ENCODE measurements at regions not wholly inside any gene's neighbourhood (a gene's known extent, or its start where the extent isn't known, plus 50 kb on each side); places are given as distances from the start of the nearest gene placed in this dataset.

DNA sequence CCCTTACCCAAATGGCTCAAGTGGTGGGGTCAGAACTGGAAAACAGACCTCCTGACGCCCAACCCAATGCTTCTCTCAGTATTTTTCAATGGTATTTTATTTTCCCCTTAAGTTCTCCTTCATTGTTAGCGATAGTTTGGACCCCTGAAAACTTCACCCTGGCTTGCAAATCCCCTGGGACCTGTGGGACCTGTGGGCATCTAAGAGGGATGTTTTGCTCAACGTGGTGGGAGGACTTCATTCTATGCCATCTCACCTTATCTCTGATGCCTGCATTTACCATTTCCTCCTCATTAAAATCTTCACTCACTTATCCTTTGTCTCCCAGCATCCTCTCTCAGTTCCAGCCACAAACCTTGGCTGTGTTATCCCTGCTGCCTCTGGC lies 59.4 kb upstream of the GZMB start:
- DNase-seq (ENCODE audit: low read depth in 2 of 2) = no peak

DNA sequence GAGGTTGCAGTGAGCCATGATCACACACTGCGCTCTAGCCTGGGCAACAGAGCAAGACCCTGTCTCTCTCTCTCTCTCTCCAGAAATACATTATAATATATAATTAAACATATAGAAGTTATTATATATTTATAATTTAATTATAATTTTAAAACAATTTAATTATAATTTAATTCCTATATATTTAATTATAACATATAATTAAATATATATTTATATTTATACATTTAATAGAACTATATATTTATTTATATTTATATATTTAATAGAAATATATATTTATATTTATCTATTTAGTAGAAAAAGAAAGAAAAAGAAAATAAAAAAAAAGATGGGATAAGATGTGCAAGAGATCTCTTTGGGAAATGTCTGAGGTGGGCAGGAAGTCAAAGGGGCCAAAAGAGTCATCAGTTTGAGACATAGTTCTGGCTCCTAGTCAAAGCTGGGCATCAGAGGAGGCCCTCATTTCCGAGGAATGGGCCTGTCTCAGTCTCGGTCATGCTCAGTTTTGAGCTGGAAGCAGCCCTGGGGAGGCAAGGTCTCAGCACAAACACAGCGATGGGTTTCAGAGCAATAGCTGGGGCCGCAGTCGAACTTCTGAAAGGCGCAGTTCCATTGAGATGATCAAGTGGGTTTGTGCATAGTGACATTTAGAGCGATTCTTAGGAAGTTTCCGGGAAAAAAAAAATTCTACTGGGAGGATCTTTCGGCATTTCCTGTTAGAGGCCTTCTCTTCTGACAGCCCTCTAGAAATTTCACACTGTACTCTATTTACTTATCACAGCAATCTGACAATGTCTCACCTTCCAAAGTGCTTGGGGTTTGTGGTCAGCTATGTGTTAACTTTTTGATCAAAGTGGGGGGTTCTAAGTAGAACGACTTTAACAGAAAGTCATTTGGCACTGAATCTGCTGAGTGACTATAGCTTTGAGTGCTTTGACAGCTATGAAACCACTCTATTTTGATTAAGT lies 58.7 kb upstream of the GZMB start:
- no peak for DNase-seq (ENCODE audit: low read depth in 2 of 2)

DNA sequence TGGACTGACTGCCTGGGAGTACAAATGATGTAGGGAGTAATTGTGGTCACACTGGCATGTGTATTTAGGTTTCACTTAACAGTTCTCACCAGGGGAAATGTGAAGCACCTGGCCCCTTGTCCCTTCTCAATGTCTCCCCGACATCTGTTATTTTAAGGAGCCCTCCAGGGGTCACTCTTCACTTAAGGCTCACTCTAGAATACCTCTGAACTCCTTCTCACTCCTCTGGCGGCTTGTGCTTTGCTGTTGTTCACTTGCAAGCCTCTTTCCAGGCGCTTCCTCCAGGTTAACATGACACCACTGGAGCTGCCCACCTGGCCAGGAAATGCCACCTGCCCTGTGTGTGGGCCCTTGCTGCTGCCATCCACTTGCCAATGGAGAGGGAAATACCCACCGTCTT lies 56.5 kb upstream of the GZMB start:
- no peak for DNase-seq (ENCODE audit: low read depth in 2 of 2)

DNA sequence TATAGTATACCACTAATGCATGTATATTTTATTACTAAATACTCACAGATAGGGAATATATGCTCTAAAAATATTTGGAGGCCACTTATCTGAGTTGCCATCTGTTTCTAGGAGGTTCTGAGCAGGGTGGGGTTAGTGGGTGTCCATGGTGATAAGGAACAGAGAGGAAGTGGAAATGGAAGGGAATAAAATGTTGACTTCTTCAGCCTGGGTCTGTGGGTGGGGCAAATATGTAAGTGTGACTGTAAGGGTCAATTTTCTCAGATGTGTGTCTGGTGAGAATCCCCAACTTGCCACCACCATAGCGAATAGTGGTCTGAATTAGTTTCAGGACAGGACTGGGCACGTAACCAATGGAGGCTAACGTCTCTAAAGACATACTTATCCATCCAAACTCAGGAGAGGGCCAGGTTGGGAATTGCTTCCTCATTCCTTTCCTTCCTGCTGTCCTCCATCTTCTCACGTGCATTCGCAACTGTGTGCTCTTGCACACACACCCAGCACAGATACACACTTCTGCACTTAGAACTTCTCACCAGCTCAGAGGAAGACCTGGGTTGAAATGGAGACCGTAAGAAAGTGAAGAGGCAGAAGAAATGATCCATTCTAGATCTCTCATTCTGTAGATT lies 54.2 kb upstream of the GZMB start:
- DNase-seq (ENCODE audit: low read depth in 2 of 2) = no peak
